HEK293 (cell line): ENCODE measurements at regions not wholly inside any gene's neighbourhood (a gene's known extent, or its start where the extent isn't known, plus 50 kb on each side); places are given as distances from the start of the nearest gene placed in this dataset.

Source experiments
- CTCF ChIA-PET: fragments of 350-600 bp; formaldehyde crosslinking; extraction: SDS; loops from one replicate; lab custom pipeline; 2021; ENCODE audit warnings: antibody characterized with exemption; lab: Yijun Ruan, JAX
- POLR2A ChIA-PET: fragments of 300-600 bp; formaldehyde crosslinking; extraction: SDS; loops from one replicate; lab custom pipeline; 2020; ENCODE audit warnings: antibody characterized with exemption, inconsistent platforms; lab: Yijun Ruan, JAX
- H3K27ac ChIP-seq: fragments of 200-500 bp; sonication (Bioruptor generic); 2 replicates; pipeline ENCODE4 v1.5.1; 2014; ENCODE audit warnings: low read depth, low read length, control low read depth, inconsistent platforms; ENCODE audit errors: extremely low read depth
- H3K36me3 ChIP-seq, 2 experiments: fragments of 200-500 bp in 1 of 2; sonication (Bioruptor generic) in 1 of 2; 1 replicate in 1 of 2; 2 replicates in 1 of 2; pipeline ENCODE4 v1.5.1; 2014 to 2017; ENCODE audit warnings: inconsistent platforms in 2 of 2, low read length in 2 of 2; ENCODE audit not compliant: control insufficient read depth in 2 of 2, insufficient read depth in 1 of 2
- H3K4me1 ChIP-seq: fragments of 200-500 bp; sonication (Bioruptor generic); 2 replicates; pipeline ENCODE4 v1.5.1; 2014; ENCODE audit warnings: mild to moderate bottlenecking, low read length, inconsistent platforms; ENCODE audit not compliant: control insufficient read depth, insufficient read depth
- H3K4me3 ChIP-seq: 2 replicates; pipeline ENCODE4 v1.5.1; 2011; ENCODE audit warnings: low read depth, mild to moderate bottlenecking, control low read depth, low read length, moderate library complexity
- H3K9me3 ChIP-seq: fragments of 200-500 bp; sonication (Bioruptor generic); 2 replicates; pipeline ENCODE4 v1.5.1; 2014; ENCODE audit warnings: low read depth, low read length, inconsistent platforms; ENCODE audit not compliant: control insufficient read depth, insufficient read depth
- HIC1 ChIP-seq: fragments of 450-650 bp; formaldehyde crosslinking; IDR thresholded peaks from 2 replicates; pipeline ENCODE4 v1.5.1; 2016; ENCODE audit warnings: missing biosample characterization, missing genetic modification characterization
- INSM2 ChIP-seq: fragments of 450-650 bp; formaldehyde crosslinking; IDR thresholded peaks from 2 replicates; pipeline ENCODE4 v1.5.1; 2016; ENCODE audit warnings: missing biosample characterization, missing genetic modification characterization
- KLF10 ChIP-seq: fragments of 450-650 bp; IDR thresholded peaks from 2 replicates; pipeline ENCODE4 v1.5.1; 2018; ENCODE audit warnings: missing biosample characterization, mild to moderate bottlenecking, missing genetic modification characterization
- KLF7 ChIP-seq: fragments of 450-650 bp; formaldehyde crosslinking; IDR thresholded peaks from 2 replicates; pipeline ENCODE4 v1.5.1; 2016; ENCODE audit warnings: missing biosample characterization, missing genetic modification characterization, borderline replicate concordance
- MEIS1 ChIP-seq: sonication (generic); formaldehyde crosslinking; IDR thresholded peaks from 2 replicates; pipeline ENCODE4 v1.8.1; 2022; ENCODE audit warnings: missing genetic modification reagents, mild to moderate bottlenecking, borderline replicate concordance
- OSR2 ChIP-seq: fragments of 450-650 bp; formaldehyde crosslinking; IDR thresholded peaks from 2 replicates; pipeline ENCODE4 v1.5.1; 2016; ENCODE audit warnings: missing biosample characterization, missing genetic modification characterization
- PRDM2 ChIP-seq: fragments of 450-650 bp; formaldehyde crosslinking; IDR thresholded peaks from 2 replicates; pipeline ENCODE4 v1.5.1; 2016; ENCODE audit warnings: missing biosample characterization, missing genetic modification characterization, borderline replicate concordance
- SCRT2 ChIP-seq: fragments of 450-650 bp; formaldehyde crosslinking; IDR thresholded peaks from 2 replicates; pipeline ENCODE4 v1.5.1; 2016; ENCODE audit warnings: missing biosample characterization, missing genetic modification characterization
- YY2 ChIP-seq: fragments of 450-650 bp; formaldehyde crosslinking; IDR thresholded peaks from 2 replicates; pipeline ENCODE4 v1.5.1; 2016; ENCODE audit warnings: missing biosample characterization, missing genetic modification characterization
- ZNF132 ChIP-seq: fragments of 450-650 bp; formaldehyde crosslinking; IDR thresholded peaks from 2 replicates; pipeline ENCODE4 v1.5.1; 2017; ENCODE audit warnings: missing biosample characterization, missing genetic modification characterization, borderline replicate concordance
- ZNF138 ChIP-seq: fragments of 450-650 bp; formaldehyde crosslinking; IDR thresholded peaks from 2 replicates; pipeline ENCODE4 v1.5.1; 2016; ENCODE audit warnings: missing biosample characterization, missing genetic modification characterization, borderline replicate concordance
- ZNF146 ChIP-seq: fragments of 450-650 bp; formaldehyde crosslinking; IDR thresholded peaks from 2 replicates; pipeline ENCODE4 v1.5.1; 2016; ENCODE audit warnings: missing biosample characterization, missing genetic modification characterization
- ZNF19 ChIP-seq: fragments of 450-650 bp; formaldehyde crosslinking; IDR thresholded peaks from 2 replicates; pipeline ENCODE4; 2016; ENCODE audit warnings: missing biosample characterization, missing genetic modification characterization, low read depth
- ZNF423 ChIP-seq: fragments of 450-650 bp; formaldehyde crosslinking; IDR thresholded peaks from 2 replicates; pipeline ENCODE4 v1.5.1; 2016; ENCODE audit warnings: missing biosample characterization, missing genetic modification characterization
- ZNF510 ChIP-seq: fragments of 450-650 bp; formaldehyde crosslinking; IDR thresholded peaks from 2 replicates; pipeline ENCODE4 v1.5.1; 2018; ENCODE audit warnings: mild to moderate bottlenecking, missing genetic modification characterization, missing biosample characterization; ENCODE audit not compliant: insufficient replicate concordance
- ZNF518A ChIP-seq: fragments of 450-650 bp; formaldehyde crosslinking; conservative IDR thresholded peaks from 2 replicates; pipeline ENCODE4 v1.5.1; 2016; ENCODE audit warnings: low read depth, missing biosample characterization, missing genetic modification characterization
- ZNF521 ChIP-seq: fragments of 450-650 bp; formaldehyde crosslinking; IDR thresholded peaks from 2 replicates; pipeline ENCODE4 v1.5.1; 2017; ENCODE audit warnings: missing biosample characterization, mild to moderate bottlenecking, missing genetic modification characterization
- ZNF596 ChIP-seq: fragments of 450-650 bp; IDR thresholded peaks from 2 replicates; pipeline ENCODE4 v1.5.0; 2018; ENCODE audit warnings: missing biosample characterization, mild to moderate bottlenecking, missing genetic modification characterization, moderate library complexity
- ZNF623 ChIP-seq: fragments of 450-650 bp; formaldehyde crosslinking; IDR thresholded peaks from 2 replicates; pipeline ENCODE4 v1.5.1; 2016; ENCODE audit warnings: missing biosample characterization, missing genetic modification characterization
- ZNF624 ChIP-seq: fragments of 450-650 bp; formaldehyde crosslinking; IDR thresholded peaks from 2 replicates; pipeline ENCODE4 v1.5.1; 2017; ENCODE audit warnings: missing biosample characterization, missing genetic modification characterization

GRCh38 chr3:169029674-169030285 is 633.7 kb downstream of the MECOM start:
- POLR2A ChIA-PET, result no interaction called here
- TF ChIP-seq INSM2 (tag by site-specific recombination) (no peak), ZNF138 (tag by site-specific recombination) (no peak), KLF7 (tag by site-specific recombination) (no peak), HIC1 (tag by site-specific recombination) (no peak), ZNF623 (no peak), ZNF521 (tag by site-specific recombination) (no peak), ZNF624 (tag by site-specific recombination) (no peak), ZNF146 (tag by site-specific recombination) (no peak), YY2 (tag by site-specific recombination) (no peak), ZNF518A (tag by site-specific recombination) (no peak), ZNF596 (tag by site-specific recombination) (no peak), ZNF19 (tag by site-specific recombination) (no peak), ZNF423 (tag by site-specific recombination) (no peak), ZNF510 (tag by site-specific recombination) (no peak), MEIS1 (CRISPR knock-in tag) (no peak)
- CTCF ChIA-PET, result interaction anchor here (0.6 kb wide), 1 partner anchor 164 kb away, joined by 6 read pairs; no protein-coding TSS in a partner anchor
- H3K36me3 ChIP-seq, result no peaks in the 10 kb centered on the region
- H3K9me3 ChIP-seq, result no peaks in the 10 kb centered on the region
- H3K27ac ChIP-seq, result no peak overlapping the region
- H3K4me1 ChIP-seq, result no peaks in the 10 kb centered on the region; the same call in 1 of the 2 replicates
- H3K4me3 ChIP-seq, result no peak overlapping the region

GRCh38 chr3:169028716-169029115 is 634.8 kb downstream of the MECOM start:
- no peak overlapping the region for H3K27ac ChIP-seq
- no peaks in the 10 kb centered on the region for H3K9me3 ChIP-seq
- no peaks in the 10 kb centered on the region for H3K36me3 ChIP-seq
- ChIA-PET POLR2A (no interaction called here), CTCF (no interaction called here)
- no peaks in the 10 kb centered on the region; the same call in 1 of the 2 replicates for H3K4me1 ChIP-seq
- no peak overlapping the region for H3K4me3 ChIP-seq
- TF ChIP-seq OSR2 (tag by site-specific recombination), result no peak
- no peak for TF ChIP-seq PRDM2 (tag by site-specific recombination)
- no peak for TF ChIP-seq ZNF132
- TF ChIP-seq SCRT2 (tag by site-specific recombination), result no peak
- no peak for TF ChIP-seq ZNF423 (tag by site-specific recombination)
- no peak for TF ChIP-seq KLF10 (tag by site-specific recombination)
